IMR-90 (cell line): ENCODE measurements at regions not wholly inside any gene's neighbourhood (a gene's known extent, or its start where the extent isn't known, plus 50 kb on each side); places are given as distances from the start of the nearest gene placed in this dataset.

Source experiments
- BHLHE40 ChIP-seq: fragments of 150-350 bp; IDR thresholded peaks from 2 replicates; pipeline ENCODE4 v1.6.1; 2016; ENCODE audit warnings: mild to moderate bottlenecking, low read depth, low read length
- CEBPB ChIP-seq: IDR thresholded peaks from 2 replicates; pipeline ENCODE4 v1.6.1; 2012; ENCODE audit warnings: low read depth, low read length, improper control_type of control experiment
- FOS ChIP-seq: fragments of 150-350 bp; IDR thresholded peaks from 2 replicates; pipeline ENCODE4 v1.6.1; 2016; ENCODE audit warnings: low read depth, low read length
- MAZ ChIP-seq: IDR thresholded peaks from 2 replicates; pipeline ENCODE4 v1.6.1; 2012; ENCODE audit warnings: low read depth, mild to moderate bottlenecking, low read length, improper control_type of control experiment, moderate library complexity, borderline replicate concordance
- MXI1 ChIP-seq: IDR thresholded peaks from 2 replicates; pipeline ENCODE4 v1.6.1; 2012; ENCODE audit warnings: low read depth, mild to moderate bottlenecking, low read length, moderate library complexity, borderline replicate concordance
- NFE2L2 ChIP-seq: fragments of 150-350 bp; IDR thresholded peaks from 2 replicates; pipeline ENCODE4 v1.6.1; 2016; ENCODE audit warnings: low read depth, mild to moderate bottlenecking, low read length
- POLR2A ChIP-seq: IDR thresholded peaks from 2 replicates; pipeline ENCODE4 v1.6.1; 2012; ENCODE audit warnings: mild to moderate bottlenecking, low read depth, low read length
- RAD21 ChIP-seq: IDR thresholded peaks from 2 replicates; pipeline ENCODE4 v1.6.1; 2012; ENCODE audit warnings: low read length, improper control_type of control experiment
- RCOR1 ChIP-seq: IDR thresholded peaks from 2 replicates; pipeline ENCODE4 v1.6.1; 2012; ENCODE audit warnings: mild to moderate bottlenecking, low read length, improper control_type of control experiment; ENCODE audit not compliant: insufficient replicate concordance
- RFX5 ChIP-seq: IDR thresholded peaks from 2 replicates; pipeline ENCODE4 v1.8.0; 2012; ENCODE audit warnings: low read depth, mild to moderate bottlenecking, low read length, moderate library complexity
- SMC3 ChIP-seq: fragments of 150-350 bp; IDR thresholded peaks from 2 replicates; pipeline ENCODE4 v1.6.1; 2016; ENCODE audit warnings: low read depth, mild to moderate bottlenecking, antibody characterized with exemption, low read length, moderate library complexity
- TF ChIP-seq, protein P1 (sequence below): conservative IDR thresholded peaks from 2 replicates; pipeline ENCODE4 v1.5.1; 2012; ENCODE audit warnings: mild to moderate bottlenecking, low read depth, low read length, improper control_type of control experiment
- TF ChIP-seq, protein P2 (sequence below): fragments of 150-350 bp; IDR thresholded peaks from 2 replicates; pipeline ENCODE4 v1.6.1; 2017; ENCODE audit warnings: mild to moderate bottlenecking, antibody characterized with exemption, low read length, low read depth
- TF ChIP-seq, protein P3 (sequence below): fragments of 150-350 bp; IDR thresholded peaks from 2 replicates; pipeline ENCODE4 v1.6.1; 2016; ENCODE audit warnings: low read depth, mild to moderate bottlenecking, low read length, moderate library complexity, borderline replicate concordance

DNA sequence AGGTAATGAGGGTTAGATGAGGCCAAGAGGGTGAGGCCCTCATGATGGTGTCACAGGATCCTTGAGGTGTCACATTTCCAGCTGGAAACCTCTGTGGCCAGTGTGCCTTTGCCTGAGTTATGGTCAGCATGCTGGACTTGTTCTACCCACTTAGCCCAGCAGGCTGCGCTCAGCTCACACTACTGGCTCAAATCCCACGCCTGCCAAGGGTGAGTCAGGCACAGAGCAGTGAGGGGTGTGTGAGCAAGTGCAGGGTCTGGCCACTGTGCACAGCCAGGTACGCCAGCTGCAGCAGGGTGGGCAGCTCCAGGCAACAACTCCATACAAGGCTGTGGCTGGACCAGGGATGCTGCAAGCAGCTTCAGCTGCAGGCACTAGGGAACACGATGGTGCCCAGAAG is 616.6 kb upstream of the FSHR start:
- TF ChIP-seq RCOR1 (no peak), POLR2A (no peak), RAD21 (no peak), MXI1 (no peak), FOS (no peak), NFE2L2 (no peak), RFX5 (no peak), CEBPB (no peak), MAZ (no peak), BHLHE40 (no peak), SMC3 (no peak)
- TF ChIP-seq, protein P1, sequence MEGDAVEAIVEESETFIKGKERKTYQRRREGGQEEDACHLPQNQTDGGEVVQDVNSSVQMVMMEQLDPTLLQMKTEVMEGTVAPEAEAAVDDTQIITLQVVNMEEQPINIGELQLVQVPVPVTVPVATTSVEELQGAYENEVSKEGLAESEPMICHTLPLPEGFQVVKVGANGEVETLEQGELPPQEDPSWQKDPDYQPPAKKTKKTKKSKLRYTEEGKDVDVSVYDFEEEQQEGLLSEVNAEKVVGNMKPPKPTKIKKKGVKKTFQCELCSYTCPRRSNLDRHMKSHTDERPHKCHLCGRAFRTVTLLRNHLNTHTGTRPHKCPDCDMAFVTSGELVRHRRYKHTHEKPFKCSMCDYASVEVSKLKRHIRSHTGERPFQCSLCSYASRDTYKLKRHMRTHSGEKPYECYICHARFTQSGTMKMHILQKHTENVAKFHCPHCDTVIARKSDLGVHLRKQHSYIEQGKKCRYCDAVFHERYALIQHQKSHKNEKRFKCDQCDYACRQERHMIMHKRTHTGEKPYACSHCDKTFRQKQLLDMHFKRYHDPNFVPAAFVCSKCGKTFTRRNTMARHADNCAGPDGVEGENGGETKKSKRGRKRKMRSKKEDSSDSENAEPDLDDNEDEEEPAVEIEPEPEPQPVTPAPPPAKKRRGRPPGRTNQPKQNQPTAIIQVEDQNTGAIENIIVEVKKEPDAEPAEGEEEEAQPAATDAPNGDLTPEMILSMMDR, result no peak
- TF ChIP-seq, protein P2, sequence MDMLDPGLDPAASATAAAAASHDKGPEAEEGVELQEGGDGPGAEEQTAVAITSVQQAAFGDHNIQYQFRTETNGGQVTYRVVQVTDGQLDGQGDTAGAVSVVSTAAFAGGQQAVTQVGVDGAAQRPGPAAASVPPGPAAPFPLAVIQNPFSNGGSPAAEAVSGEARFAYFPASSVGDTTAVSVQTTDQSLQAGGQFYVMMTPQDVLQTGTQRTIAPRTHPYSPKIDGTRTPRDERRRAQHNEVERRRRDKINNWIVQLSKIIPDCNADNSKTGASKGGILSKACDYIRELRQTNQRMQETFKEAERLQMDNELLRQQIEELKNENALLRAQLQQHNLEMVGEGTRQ, result no peak
- TF ChIP-seq, protein P3, sequence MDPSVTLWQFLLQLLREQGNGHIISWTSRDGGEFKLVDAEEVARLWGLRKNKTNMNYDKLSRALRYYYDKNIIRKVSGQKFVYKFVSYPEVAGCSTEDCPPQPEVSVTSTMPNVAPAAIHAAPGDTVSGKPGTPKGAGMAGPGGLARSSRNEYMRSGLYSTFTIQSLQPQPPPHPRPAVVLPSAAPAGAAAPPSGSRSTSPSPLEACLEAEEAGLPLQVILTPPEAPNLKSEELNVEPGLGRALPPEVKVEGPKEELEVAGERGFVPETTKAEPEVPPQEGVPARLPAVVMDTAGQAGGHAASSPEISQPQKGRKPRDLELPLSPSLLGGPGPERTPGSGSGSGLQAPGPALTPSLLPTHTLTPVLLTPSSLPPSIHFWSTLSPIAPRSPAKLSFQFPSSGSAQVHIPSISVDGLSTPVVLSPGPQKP, result no peak
